ENCODE measurements at regions not wholly inside any gene's neighbourhood (a gene's known extent, or its start where the extent isn't known, plus 50 kb on each side); places are given as distances from the start of the nearest gene placed in this dataset.

DNA sequence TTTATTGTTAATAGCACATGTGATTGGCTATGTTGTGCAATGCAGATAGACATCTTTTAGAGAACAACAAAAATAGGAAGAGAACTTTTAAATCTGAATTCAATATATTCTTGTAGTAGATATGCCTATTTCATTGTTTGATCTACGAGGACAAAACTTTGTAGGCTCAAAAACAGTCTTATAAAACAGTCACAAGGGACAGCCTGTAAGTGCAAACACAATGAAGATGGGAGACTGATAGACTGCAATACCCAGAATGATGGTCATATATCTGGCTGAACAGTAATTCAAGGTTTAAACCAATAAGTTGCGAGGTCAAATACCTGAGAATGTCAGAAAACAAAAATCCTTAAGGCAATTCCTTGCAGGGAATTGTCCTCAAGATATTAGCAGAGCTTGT, 1342.9 kb upstream of the ADGRB3 start:
- no peak for DNase-seq

GRCh38 chr6:67287566-67287965, 1347.5 kb upstream of the ADGRB3 start:
- DNase-seq, result no peak

GRCh38 chr6:67285770-67286495, 1349.1 kb upstream of the ADGRB3 start:
- DNase-seq, result no peak

GRCh38 chr6:67277312-67277711, 1357.8 kb upstream of the ADGRB3 start:
- DNase-seq, result no peak

DNA sequence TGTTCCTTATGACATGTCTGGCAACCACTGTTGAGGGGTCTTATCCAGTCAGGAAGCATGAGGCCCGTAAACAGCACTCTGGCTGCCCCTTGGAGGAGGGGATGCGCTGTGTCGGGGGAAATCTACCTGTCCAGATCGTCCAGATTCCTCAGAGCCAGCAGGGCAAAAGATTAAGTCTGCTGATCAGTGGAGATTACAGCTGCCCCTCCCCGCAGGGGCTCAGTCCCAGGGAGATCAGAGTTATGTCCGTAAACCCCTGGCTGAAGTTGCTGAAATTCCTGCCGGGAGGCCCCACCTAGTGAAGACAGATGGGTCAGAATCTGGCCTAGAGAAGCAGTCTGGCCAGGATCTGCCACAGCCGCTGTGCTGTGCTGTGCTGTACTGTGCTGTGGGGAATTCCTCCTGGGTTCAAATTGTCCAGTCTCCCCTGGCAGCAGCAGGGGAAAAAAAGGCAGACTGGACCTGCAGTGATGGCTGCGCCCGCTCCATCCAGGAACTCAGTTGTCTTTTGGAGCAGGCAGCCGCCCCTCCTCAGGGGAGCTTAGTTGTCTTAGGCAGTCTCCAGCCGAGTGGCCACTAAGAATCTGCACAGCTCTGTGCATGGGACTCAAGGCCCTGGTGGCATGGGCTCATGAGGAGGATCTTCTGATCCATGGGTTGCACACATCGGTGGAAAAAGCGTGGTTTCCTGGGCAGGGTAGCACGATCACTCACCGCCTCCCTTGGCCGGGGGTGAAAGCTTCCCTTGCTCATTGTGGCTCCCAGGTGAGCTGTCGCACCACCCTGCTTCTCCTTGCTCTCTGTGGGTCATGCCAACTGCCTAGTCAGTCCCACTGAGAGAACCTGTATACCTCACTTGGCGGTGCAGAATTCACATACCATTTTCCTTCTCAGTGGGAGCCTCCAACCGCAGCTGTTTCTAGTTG, 1368.8 kb upstream of the ADGRB3 start:
- no peak for DNase-seq

- DNase-seq, result no peak
Observed at GRCh38 chr6:67252663-67253062, 1382.4 kb upstream of the ADGRB3 start.

DNA sequence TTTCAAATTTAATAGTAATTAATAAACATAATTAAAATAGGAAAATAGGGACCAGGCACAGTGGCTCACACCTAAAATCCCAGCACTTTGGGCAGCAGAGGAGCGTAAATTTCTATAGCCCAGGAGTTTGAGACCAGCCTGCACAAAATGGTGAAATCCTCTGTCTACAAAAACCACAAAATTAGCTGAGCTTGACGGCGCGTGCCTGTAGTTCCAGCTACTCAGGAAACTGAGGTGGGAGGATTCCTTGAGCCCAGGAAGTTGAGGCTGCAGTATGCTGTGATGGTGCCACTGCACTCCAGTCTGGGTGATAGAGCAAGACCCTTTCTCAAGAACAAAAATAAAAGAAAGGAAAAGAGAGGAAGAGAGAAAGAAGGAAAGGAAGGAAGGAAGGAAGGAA, 1387.0 kb upstream of the ADGRB3 start:
- DNase-seq, result no peak

DNA sequence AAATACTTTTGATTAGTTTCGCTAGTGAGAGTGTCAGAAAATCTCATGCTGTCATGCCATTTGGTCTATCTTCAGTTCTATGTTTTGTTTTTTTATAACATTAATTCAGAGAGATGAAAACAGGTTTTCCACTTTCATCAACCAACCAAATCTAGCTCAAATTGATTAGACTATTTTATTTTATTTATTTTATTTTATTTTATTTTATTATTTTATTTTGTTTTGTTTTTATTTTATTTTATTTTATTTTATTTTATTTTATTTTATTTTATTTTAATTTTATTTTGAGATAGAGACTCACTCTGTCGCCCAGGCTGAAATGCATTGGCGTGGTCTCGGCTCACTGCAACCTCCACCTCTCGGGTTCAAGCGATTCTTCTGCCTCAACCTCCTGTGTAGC, 1391.0 kb upstream of the ADGRB3 start:
- DNase-seq, result no peak

GRCh38 chr6:67237277-67237676, 1397.8 kb upstream of the ADGRB3 start:
- no peak for DNase-seq

DNA sequence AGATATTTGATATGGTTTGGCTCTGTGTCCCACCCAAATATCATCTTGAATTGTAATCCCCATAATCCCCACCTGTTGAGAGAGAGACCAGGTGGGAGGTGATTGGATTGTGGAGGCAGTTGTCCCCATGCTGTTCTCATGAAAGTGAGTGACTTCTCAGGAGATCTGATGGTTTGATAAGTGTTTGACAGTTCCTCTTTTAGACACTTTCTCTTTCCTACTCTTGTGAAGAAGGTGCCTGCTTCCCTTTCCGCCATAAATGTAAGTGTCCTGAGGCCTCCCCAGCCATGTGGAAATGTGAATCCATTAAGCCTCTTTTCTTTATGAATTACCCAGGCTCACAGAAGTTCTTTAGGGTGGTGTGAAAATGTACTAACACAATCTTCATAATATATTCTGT, 1404.0 kb upstream of the ADGRB3 start:
- DNase-seq, result no peak

- no peak for DNase-seq
Observed at GRCh38 chr6:67224989-67225388, 1410.1 kb upstream of the ADGRB3 start.

GRCh38 chr6:67221226-67221625, 1413.9 kb upstream of the ADGRB3 start:
- no peak for DNase-seq

- DNase-seq, result no peak
Observed at GRCh38 chr6:67219346-67219745, 1415.7 kb upstream of the ADGRB3 start.

- no peak for DNase-seq
Observed at GRCh38 chr6:67212584-67212983, 1422.5 kb upstream of the ADGRB3 start.

DNA sequence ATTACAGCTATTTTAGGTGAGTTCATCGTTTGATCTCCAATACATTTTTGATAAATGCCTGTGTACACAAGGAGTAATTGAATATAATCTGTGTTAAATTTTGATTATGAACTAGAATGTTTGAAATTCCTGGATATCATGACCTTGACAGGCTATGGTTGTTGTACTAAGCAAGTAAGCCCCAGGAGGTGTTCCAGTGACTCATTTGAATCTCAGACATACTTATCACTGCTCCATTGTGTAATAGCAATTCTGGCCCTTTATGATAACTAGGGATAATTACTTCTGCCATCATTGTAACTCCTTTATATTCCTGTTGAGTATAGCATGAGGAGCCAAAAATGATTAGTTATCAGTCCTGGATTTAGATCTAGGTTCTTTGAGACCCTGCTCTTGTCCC, 1424.6 kb upstream of the ADGRB3 start:
- DNase-seq, result no peak

GRCh38 chr6:67201563-67201962, 1433.5 kb upstream of the ADGRB3 start:
- DNase-seq, result no peak

DNA sequence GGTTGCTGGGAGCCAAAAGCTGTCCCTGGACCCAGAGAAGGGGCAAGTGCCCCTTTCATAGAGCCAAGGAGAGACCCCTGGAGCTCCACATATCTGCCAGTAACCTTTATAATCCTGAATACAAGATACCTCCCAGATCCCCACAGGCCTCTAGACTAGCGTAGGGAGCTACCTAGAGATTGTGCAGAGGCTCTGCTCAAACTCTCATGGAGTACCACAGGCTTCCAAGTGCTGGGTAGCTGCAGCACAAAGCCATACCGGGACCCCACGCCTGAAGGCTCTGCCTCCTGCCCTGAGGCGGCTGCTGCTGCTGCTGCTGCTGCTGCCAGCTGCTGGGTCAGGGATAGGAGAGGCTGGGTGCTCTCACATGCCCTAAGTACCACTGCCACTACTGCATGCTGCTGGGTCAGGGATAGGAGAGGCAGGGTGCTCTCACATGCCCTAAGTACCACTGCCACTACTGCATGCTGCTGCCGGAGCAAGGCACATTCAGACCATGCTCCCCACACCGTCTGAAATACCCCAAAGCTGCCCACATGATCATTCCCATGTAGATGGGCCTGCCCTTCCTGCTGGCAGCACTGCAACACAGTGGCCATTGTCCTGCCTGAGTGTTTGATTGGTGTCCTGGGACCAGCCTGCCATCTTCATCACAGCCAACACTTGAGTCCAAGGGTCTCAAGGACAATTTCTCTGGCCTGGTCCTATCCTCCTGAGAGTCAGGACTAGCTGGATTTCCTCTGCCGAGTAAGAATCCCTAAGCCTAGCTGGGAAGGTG, 1434.3 kb upstream of the ADGRB3 start:
- DNase-seq, result no peak

GRCh38 chr6:67199425-67199824, 1435.7 kb upstream of the ADGRB3 start:
- DNase-seq, result no peak

GRCh38 chr6:67190733-67191132, 1444.3 kb upstream of the ADGRB3 start:
- DNase-seq, result no peak

DNA sequence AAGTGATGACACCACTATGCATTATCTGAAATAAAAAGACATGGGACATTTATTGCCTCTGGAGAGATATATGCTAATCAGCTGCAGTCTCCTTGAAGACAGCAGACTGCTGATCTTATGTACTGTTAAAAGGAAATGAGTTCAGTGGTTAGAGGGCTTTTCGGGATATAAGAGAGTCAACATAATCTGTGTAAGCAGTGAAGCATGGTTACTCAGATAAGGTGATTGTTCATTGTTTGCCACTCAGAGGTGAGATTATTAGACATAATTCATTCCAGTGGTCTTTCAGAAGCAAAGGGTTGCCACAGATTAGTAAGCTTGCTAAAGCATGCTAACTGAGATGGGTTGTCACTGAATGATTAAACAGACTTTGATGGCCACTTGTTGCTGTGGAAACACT, 1450.7 kb upstream of the ADGRB3 start:
- DNase-seq, result no peak

DNA sequence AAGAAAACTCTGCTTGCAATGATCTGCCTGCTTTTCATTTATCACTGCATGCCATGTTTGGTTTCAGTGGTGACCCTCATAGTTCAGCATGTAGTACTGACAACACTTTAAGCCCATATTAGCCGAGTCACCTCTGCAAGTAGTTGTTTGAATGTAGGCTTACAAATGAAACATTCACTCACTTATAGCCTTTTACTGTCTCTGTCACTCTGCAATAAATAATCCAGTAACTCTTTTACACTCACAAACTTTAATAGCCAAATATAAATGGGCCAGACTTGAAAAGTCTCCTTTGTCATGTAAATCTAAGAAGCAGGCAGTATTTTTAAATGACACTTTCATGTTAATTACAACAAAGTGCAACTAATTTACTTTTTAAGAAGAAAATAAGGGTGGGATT, 1460.0 kb upstream of the ADGRB3 start:
- no peak for DNase-seq

GRCh38 chr6:67165606-67166005, 1458.6 kb upstream of the EYS start:
- DNase-seq, result no peak

DNA sequence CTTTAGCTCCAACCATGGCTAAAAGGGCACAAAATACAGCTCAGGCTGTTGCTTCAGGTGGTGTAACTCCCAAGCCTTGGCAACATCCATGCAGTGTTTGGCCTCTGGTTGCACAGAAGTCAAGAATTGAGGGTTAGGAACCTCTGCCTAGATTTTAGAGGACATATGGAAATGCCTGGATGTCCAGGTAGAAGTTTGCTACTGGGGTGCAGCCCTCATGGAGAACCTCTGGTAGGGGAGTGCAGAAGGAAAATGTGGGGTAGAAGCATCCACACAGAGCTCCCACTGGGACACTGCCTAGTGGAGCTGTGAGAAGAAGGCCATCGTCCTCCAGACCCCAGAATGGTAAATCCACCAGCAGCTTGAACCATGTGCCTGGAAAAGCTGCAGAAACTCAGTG, 1453.8 kb upstream of the EYS start:
- DNase-seq, result no peak

DNA sequence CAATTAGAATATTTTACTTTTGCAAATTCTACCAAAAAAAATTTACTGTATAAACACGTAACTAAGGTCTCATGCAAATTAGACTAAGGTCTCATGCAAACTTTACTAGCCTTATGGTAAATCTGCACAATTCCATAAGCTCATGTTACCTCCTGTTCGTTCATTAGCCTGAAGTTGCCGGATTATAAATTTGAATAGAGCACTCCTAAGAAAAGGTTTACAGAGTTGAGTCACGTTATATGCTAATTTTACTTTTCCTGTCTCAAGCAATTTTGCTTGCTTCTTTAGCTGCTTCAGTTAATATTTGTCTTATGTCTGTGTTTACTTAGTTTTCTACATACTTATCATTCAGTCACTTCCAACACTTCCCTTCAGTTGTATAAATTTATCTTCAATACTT, 1434.0 kb upstream of the EYS start:
- DNase-seq, result peak; percentile 94
